Stimulated activated CD4-positive, alpha-beta T cell treated with anti-CD3 and anti-CD28 coated beads, Interleukin-1b, Interleukin-23, amount 100 ng/mL, for 48 hours (primary cell): ENCODE measurements at regions not wholly inside any gene's neighbourhood (a gene's known extent, or its start where the extent isn't known, plus 50 kb on each side); places are given as distances from the start of the nearest gene placed in this dataset.
"Not testable (repeated sequence)": the region's sequence is repeated elsewhere in the genome, so short reads cannot be mapped to it uniquely, and the experiment has no call there.

Experiments used
- DNase-seq: peaks from one replicate; pipeline ENCODE4 v3.0.0-alpha.2; 2020

DNA sequence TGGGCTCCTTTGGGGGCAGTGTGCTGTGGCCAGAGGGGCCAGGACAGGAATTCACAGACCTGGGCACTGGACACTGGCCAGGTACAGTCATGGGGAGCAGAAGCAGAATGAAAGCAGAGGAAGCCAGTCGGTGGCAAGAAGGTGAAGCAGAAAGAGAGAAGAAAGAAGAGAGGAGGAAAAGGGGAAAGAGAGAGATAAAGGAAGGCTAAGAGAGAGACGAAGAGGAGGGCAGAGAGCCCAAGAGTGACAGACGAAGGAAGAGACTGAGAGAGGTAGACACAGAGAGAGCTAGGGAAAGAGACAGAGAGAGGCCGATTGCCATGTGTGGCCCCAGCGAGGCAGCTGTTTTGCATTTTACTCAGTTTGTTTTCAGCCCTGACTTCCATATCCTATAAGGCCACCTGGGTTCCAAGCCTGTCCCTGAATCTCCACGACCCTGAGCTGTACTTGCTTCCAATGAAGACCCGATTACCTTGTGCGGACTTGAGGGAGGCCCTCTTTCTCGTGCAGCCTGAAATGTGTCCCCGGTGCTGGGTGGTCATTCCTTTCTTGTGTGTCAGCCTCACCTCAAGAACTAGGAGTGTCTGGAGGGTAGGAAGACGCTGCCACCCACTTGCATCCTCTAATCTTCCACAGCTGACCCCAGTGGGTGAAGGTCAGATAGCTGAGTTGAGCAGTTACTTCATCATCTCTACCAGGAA, 73.9 kb downstream of the LSM3 start:
- DNase-seq, result no peak

DNA sequence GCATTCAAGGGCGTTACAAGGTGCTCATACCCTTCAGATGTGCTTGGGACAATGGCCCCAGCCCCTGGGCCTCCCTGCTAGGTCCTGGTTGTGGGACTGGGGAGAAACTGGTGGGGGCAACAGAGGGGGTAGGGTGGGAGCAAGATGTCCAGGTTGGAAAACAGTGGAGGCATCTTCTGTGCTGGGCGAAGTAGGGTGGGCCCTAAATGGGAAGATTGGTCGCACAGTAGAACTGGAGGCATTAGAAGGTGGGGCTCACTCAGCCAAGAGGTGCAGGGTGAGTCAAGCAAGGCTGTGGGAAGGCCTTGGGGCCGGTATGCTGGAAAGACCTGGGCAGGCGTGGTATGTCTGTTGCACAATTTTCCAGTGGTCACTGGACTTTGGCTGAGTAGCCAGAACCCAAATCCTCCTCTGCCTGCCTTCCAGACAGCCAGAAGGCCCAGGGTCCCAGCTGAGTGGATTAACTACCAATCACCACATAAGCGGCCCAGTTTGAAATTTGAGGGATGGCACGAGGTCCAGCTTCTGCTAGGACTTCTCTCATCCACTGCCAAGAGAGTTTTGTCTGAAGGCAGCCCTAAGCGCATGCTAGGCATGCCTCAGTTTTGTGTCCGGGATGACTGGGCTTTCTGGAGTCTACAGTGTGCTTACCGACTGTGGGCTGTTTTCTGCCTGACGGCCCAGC, 74.5 kb downstream of the LSM3 start:
- no peak for DNase-seq

DNA sequence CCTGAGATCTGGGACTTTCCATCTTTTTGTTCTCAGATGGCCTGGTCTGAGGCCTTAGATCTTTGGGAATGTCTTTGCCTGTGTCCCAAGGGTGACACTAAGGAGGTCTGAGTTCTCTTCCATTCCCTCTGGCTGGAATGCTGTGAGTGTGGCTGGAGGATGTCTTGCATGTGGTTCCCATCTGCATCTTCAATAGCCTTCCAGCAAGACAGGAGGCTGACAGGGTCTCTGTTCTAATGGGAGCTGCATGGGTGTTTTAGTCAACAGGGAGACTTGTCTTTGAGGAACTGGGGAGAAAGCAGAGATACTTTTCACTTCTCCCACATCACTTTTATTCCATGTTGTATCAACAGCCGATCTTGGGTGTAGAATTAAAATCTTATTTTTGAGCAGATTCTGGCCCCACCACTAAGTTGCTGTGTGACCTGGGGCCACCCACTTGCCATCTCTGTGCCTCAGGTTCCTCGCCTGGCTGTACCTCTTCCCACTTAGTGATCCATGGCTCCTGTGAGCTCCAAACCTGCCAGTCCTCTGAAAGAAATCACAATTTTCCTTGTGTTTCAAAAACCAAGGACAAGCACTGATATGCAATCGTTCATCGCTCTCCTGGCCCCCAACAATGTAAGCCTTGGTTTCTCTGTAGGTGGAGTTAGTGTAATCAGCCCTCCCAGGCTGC, 75.2 kb downstream of the LSM3 start:
- no peak for DNase-seq

DNA sequence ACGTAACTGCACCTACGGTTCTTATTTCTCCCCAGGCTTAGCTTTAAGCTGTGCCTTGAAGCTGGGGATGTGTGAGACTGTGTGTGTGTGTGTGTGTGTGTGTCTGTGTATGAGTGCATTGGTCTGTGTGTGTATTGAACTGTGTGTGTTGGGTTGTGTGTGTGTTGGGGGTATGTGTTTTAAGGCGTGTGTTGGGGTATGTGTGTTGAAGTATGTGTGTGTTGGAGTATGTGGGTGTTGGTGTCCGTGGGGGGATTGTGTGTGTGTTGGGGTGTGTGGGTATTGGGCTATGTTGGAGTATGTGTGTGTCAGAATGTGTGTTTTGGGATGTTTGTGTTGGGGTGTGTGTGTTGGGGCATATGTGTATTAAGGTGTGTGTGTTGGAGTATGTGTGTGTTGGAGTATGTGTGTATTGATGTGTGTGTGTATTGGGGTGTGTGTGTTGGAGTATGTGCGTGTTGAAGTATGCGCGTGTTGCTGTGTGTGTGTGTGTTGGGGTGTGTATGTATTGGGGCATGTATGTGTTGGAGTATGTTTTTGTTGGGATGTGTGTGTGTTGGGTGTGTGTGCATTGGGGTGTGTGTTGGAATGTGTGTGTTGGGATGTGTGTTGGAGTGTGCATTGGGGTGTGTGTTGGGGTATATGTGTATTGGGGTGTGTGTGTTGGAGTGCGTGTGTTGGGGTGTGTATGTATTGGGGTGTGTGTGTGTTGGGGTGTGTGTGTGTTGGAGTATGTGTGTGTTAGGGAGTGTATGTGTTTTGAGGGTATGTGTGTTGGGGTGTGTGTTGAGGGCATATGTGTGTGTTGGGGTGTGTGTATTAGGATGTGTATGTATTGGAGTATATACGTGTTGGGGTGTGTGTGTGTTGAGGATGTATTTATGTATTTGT, 76.4 kb downstream of the LSM3 start:
- no peak for DNase-seq

DNA sequence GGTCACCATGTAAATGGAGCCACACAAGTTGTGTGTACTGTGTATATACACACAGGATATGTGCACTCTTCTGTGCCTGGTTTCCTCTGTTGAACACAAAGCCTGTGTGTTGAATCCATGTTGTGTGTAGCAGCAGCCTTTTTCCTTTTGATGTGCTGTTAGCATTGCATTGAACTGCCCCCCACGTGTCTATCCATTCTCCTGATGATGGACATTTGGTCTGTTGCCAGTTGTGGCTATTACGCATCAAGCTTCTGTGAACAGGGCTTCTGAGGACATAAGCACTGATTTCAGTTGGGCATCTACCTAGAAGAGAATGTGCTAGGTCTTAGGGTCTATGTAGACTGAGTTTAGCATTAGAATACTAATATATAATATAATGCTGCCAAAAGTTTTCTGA, 77.4 kb downstream of the LSM3 start:
- DNase-seq, result no peak

DNA sequence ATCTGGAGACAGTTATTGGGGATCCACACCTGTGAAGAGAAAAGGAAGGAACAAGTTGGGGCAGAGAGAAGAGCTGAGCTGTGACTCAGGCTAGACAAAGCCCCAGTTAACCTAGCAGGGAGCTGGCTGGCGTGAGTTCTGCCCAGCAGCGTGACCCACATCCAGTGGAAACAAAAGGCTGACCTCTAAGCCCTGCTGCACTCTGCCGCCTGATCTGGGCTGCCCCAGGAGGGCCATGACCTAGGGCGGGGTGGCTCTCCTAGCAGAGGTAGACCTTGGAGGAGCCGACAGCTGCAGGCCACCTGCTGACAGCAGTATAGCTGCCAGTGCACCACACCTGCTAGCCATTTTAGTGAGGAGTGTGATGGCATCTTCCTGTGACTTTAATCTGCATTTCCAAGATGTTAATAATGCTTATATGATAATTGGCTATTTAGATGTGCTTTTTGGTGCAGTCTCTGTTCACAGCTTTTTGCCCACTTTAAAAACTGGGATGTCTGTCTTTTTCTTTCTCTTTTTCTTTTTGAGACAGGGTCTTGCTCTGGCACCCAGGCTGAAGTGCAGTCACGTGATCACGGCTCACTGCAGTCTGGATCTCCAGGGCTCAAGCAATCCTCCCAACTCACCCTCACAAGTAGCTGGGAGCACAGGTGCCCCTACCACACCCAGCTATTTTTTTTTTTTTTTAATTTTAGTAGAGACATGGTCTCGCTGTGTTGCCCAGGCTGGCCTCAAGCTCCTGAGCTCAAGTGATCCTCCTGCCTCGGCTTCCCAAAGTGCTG, 78.1 kb downstream of the LSM3 start:
- DNase-seq, result no peak

DNA sequence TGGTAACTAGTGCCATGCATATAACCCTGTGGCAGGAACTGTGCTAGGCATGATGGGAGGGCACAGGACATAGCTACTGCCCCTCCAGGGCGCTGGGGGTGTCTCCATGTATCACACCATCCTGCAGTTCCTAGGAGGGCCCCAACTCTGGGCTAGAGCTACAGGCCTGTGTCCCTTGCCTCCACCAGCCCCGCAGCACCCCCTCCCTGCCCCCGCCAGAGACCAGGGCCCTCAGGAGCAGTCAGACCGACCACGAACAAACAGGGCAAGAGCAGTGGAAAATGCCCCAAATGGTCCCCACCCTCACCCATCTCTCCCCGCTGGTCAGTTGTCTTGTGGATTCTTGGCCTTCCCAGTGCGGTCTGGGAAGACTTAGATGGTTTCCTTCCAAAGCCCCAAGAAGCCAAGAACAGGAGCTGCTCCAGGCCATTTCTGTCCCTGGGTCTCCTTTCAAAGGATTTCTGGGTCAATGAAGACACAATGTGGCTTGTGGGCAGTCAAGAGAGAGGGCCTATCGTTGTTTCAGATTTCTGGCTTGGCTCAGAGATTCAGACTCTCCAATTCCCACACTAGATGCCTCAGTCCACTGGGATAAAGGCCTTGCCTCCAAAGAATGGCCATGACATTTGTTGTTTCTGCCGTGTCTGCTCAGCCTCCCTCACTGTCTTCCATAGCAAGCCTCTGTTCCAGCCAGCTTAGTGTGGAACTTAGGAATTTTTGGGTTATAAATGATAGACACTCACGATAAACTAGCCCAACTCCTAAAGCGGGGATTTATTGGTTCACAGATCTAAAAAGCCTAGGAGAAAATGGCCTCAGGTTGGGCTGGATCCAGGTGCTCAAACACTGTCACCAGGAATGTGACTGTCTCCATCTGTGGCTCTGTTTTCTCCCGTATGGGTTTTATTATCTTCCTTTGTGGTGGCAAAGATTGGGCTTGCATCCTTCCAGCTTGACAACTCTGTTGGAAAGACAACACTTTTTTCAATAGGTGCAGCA, 80.6 kb downstream of the LSM3 start:
- DNase-seq, result no peak

DNA sequence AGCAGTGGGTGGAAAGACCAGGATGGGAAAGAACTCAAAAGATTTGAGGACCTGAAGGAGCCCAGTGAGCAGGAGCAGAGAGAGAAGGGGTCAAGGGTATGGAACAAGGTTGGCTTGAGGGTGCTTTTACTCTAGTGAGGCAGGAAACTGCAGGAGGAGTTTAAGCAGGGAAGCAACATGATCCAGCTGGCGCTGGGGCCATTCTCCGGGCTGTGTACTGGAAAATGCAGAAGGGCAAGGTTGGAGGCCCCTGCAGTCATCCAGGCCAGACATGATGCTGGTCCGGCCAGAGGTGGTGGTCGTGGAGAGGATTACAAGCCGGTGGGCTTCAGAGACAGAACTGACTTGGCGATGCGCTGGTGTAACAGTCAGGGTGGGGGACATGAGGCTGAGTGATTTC, 81.8 kb downstream of the LSM3 start:
- DNase-seq, result no peak

DNA sequence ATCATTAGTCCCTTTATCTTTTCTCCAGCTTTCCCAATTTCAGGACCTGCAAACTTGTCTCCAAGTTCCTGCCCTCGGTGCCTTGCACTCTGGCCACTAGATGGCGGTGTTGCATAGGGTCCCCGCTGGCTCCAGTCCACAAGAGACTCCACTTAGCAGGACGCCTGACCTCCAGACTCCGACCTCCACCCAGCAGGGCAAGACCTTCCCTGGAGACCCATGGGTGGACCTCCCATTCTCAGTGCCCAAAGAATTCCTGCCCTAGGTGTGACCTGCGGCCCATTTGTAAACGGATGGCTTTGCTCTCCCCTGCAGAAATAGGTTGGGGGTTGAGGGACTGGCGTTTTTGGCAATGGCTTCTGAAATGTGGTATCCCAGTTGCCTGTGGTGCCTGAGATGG, 82.6 kb downstream of the LSM3 start:
- peak; percentile 67 for DNase-seq

DNA sequence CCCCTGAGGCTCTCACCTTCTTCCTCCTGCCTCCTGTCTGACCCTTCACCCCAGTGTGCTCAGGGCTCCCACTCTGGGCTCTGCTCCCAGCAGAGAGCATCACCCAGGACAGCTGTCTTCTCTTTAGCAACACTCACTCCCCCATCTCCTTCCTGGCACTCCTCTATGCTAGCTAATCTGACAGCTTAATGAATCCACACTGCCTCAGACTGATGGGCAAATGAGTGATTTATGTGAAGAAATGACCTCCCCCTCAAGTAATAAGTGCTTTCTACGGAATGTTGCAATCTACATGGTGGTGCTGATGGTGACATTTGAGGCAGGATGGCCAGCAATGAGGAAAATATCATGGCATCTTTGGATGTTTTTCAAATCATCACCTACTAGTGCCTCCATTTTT, 83.6 kb downstream of the LSM3 start:
- DNase-seq, result no peak

DNA sequence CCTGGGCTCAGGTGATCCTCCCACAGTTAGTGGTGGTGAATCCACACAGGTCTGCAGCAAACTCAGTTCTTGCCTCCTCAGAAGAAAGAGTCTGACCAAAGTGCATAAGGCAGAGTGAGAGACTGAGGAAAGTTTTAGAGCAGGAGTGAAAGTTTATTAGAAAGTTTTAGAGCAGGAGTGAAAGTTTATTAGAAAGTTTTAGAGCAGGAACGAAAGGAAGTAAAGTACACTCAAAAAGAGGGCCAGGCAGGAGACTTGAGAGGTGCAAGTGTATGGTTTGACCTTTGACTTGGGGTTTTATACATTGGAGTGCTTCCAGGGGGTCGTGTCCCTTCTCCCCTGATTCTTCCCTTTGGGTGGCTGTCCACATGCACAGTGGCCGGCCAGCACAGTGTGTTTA, 84.2 kb downstream of the LSM3 start:
- DNase-seq, result no peak

DNA sequence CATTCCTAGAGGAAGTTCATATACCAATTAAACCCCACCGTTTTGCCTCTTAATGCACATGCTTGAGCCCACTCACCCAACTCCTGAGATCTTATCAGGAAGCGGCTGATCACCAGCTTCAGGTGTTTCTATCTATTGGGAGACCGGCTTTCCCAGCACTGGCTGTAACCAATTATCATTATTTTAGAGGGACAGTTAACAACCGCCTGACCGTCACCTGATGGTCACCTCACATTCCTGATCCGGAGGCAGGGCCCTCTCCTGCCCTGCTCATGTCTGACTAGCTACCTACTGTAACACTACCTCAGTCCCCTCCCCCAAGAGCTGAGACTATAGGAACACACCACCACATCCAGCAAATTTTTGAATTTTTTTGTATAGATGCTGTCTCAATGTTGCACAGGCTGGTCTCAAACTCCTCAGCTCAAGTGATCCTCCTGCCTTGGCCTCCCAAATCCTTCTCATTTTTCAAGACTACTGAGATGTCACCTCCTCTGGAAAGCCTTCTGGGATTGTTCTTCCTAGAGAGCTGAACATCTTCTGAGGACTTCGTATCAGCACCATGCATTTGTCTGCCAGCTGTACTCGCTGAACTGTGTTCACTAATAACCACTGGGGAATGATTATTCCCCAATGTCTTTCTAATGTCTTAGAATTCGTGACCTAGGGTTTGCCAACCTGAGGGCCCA, 84.8 kb downstream of the LSM3 start:
- no peak for DNase-seq

DNA sequence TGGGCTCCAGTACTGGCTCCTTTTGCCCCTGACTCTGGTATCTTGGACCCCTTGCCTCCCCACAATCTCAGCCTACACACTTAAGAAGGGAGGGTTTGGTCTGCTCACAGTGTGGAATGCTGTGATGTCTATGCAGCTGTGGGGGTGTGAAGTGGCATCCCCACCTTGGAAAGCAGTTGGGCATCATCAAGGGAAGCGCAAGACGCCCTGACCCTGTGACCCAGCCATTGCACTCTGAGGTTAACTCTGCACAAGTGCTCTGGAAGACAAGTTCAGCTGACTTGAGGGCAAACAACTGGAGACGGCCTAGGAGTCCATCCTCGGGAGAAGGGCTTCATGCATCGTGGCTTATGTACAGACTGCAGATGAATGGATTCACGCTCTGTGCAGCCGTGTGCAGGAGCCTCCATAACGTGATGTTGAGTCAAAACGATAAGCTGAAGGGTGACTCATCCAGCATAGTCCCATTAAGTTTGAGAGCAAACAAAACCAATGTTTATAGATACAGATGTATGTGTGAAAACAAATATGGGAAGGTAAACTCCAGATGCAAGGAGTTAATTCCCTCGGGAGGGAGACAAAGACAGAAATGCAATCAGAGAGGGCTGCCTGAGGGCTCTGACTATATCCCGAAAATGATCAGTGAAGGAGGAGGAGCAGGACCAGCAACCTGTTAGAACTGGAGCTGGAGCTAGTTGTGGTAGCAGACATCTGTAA, 86.8 kb downstream of the LSM3 start:
- DNase-seq, result no peak

DNA sequence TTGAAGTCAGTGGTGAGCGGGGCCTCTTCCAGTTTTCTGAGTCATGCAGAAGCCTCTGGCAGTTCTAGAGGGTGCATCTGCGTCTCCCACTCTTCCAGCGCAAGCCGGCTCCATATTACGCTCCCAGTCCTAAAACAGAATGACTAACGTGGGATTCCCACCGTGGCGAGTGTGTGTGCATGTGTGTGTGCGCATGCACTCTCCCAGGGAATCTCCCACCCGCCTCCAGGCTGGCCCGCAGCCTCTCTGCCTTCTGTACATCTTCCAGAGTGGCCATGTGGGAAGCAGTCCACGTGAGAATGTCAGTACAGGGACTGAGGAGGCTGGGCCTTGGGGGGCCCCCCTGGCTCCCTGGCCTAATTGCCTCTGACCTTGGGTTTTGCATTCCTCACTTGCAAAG, 87.7 kb downstream of the LSM3 start:
- no peak for DNase-seq

DNA sequence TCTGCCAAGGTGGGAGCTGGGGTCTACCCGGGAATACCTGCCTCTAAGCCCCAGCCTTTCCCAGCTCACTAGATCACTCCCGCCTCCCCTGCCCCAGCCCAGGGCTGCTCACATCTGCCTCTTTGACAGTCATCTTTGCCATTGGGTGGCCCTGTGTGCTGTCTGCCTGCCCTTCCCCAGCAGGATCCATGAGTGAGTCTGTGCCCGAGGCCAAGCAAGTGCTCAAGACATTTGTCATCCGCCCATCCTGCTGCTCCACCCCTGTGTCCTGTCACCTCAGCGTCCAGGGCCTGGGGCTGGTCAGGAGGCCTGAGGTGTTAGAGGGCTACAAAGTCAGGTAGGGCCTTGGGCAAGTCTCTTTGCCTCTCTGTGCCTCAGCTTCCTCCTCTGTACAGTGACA, 89.4 kb downstream of the LSM3 start:
- no peak for DNase-seq

DNA sequence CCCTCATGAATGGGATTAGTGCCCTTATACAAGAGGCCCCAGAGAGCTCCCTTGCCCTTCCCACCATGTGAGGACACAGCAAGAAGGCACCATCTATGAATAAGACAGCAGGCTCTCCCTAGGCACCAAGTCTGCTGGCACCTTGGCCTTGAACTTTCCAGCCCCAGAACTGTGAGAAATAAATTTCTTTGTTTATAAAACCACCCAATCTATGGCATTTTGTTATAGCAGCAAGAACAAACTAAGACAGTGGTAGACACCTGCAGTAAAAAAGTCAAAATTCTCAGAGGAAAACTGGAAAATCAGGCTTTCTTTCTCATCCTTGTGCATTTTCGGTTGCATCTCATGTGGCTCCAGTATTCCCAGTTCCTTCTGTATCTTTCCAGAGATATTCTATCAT, 90.3 kb downstream of the LSM3 start:
- no peak for DNase-seq

DNA sequence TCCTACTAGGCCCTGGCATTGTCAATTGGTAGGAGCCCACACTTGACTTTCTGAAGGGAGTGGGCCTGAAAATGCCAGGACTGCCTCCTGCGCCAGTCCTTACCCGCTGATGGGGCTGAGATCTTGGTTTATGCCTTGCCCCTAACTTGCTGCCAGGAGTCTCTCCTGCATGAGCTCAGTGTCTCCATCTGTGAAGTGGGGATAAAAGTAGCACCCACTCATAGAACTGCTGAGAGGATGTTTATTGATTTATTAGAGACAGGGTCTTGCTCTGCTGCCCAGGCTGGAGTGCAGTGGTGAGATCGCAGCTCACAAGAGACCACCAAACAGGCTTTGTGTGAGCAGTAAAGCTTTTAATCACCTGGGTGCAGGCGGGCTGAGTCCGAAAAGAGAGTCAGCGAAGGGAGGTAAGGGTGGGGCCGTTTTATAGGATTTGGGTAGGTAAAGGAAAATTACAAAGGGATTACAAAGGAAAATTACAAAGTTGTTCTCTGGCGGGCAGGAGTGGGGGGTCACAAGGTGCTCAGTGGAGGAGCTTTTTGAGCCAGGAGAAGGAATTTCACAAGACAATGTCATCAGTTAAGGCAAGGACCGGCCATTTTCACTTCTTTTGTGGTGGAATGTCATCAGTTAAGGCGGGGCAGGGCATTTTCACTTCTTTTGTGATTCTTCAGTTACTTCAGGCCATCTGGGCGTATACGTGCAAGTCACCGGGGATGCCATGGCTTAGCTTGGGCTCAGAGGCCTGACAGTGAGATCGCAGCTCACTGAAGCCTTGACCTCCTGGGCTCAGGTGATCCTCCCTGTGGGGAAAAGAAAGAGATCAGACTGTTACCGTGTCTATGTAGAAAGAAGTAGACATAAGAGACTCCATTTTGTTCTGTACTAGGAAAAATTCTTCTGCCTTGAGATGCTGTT, 93.7 kb downstream of the LSM3 start:
- DNase-seq, result not testable (repeated sequence)

DNA sequence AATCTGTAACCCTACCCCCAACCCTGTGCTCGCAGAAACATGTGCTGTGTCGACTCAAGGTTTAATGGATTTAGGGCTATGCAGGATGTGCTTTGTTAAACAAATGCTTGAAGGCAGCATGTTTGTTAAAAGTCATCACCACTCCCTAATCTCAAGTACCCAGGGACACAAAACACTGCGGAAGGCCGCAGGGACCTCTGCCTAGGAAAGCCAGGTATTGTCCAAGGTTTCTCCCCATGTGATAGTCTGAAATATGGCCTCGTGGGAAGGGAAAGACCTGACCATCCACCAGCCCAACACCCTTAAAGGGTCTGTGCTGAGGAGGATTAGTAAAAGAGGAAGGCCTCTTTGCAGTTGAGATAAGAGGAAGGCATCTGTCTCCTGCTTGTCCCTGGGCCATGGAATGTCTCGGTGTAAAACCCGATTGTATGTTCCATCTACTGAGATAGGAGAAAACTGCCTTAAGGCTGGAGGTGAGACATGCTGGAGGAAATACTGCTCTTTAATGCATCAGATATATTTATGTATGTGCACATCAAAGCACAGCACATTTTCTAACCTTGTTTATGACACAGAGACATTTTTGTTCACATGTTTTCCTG, 94.4 kb downstream of the LSM3 start:
- DNase-seq, result not testable (repeated sequence)
